IMR-90 (cell line): ENCODE measurements at regions not wholly inside any gene's neighbourhood (a gene's known extent, or its start where the extent isn't known, plus 50 kb on each side); places are given as distances from the start of the nearest gene placed in this dataset.
A peak's percentile ranks its signal among the peaks of the same experiment; 100 is the strongest.

Experiments used
- ATAC-seq: fragments of 200-7000 bp; cut with Tn5 transposase; 2 replicates; pipeline ENCODE4 v1.9.1; 2020; ENCODE audit warnings: low read depth, mild to moderate bottlenecking, moderate library complexity
- BruUV-seq: library from RNA; stranded (reverse); fragments of 400-500 nt; replicated peaks from 2 replicates; lab custom pipeline; 2021; lab: Mats Ljungman, UMichigan
- CTCF ChIA-PET: fragments of 300-600 bp; formaldehyde crosslinking; extraction: SDS; loops from one replicate; lab custom pipeline; 2021; ENCODE audit warnings: antibody characterized with exemption; lab: Yijun Ruan, JAX
- POLR2A ChIA-PET: fragments of 300-600 bp; sonication (Branson Sonifier 250); formaldehyde crosslinking; loops from one replicate; lab custom pipeline; 2022; ENCODE audit warnings: antibody characterized with exemption; ENCODE audit not compliant: unreplicated experiment; lab: Charles Lee
- DNase-seq: peaks from one replicate; pipeline ENCODE4 v3.0.0; 2013
- H2AFZ ChIP-seq: replicated peaks from 2 replicates; pipeline ENCODE3; 2013; ENCODE audit warnings: low read length, mild to moderate bottlenecking; ENCODE audit not compliant: poor library complexity
- H2AK5ac ChIP-seq: 2 replicates; pipeline ENCODE4 v1.6.1; 2013; ENCODE audit warnings: low read depth, low read length, inconsistent platforms
- H2AK9ac ChIP-seq: replicated peaks from 2 replicates; pipeline ENCODE3; 2013; ENCODE audit warnings: mild to moderate bottlenecking, low read depth, low read length, moderate library complexity; ENCODE audit not compliant: poor library complexity
- H2BK120ac ChIP-seq: 2 replicates; pipeline ENCODE4 v1.6.1; 2013; ENCODE audit warnings: low read depth, low read length, inconsistent platforms
- H2BK15ac ChIP-seq: 3 replicates; pipeline ENCODE4 v1.6.1; 2013; ENCODE audit warnings: low read depth, low read length, inconsistent platforms
- H2BK20ac ChIP-seq: 2 replicates; pipeline ENCODE4 v1.6.1; 2013; ENCODE audit warnings: low read depth, mild to moderate bottlenecking, inconsistent platforms, low read length, moderate library complexity
- H2BK5ac ChIP-seq: 2 replicates; pipeline ENCODE4 v1.6.1; 2013; ENCODE audit warnings: mild to moderate bottlenecking, low read depth, low read length, inconsistent platforms; ENCODE audit not compliant: poor library complexity, severe bottlenecking
- H3K14ac ChIP-seq: replicated peaks from 2 replicates; pipeline ENCODE4 v1.6.1; 2013; ENCODE audit warnings: low read depth, low read length, inconsistent platforms
- H3K18ac ChIP-seq: 2 replicates; pipeline ENCODE4 v1.6.1; 2013; ENCODE audit warnings: low read depth, low read length, control low read depth
- H3K23ac ChIP-seq: 2 replicates; pipeline ENCODE4 v1.6.1; 2013; ENCODE audit warnings: low read depth, low read length, inconsistent platforms
- H3K27ac ChIP-seq: 2 replicates; pipeline ENCODE4 v1.5.1; 2013; ENCODE audit warnings: mild to moderate bottlenecking, control low read depth, low read length; ENCODE audit not compliant: insufficient read depth
- H3K27me3 ChIP-seq: 2 replicates; pipeline ENCODE4 v1.6.1; 2013; ENCODE audit warnings: low read length; ENCODE audit not compliant: control insufficient read depth, insufficient read depth
- H3K36me3 ChIP-seq: 2 replicates; pipeline ENCODE4 v1.6.1; 2013; ENCODE audit warnings: low read length, mixed read lengths; ENCODE audit not compliant: control insufficient read depth, insufficient read depth
- H3K4ac ChIP-seq: 2 replicates; pipeline ENCODE4 v1.6.1; 2013; ENCODE audit warnings: low read depth, low read length, inconsistent platforms
- H3K4me1 ChIP-seq: 2 replicates; pipeline ENCODE4 v1.6.1; 2013; ENCODE audit warnings: low read length, mixed read lengths; ENCODE audit not compliant: control insufficient read depth, insufficient read depth
- H3K4me2 ChIP-seq: 2 replicates; pipeline ENCODE4 v1.6.1; 2013; ENCODE audit warnings: low read depth, mild to moderate bottlenecking, control low read depth, low read length, moderate library complexity
- H3K4me3 ChIP-seq: 2 replicates; pipeline ENCODE4 v1.5.1; 2013; ENCODE audit warnings: low read depth, mild to moderate bottlenecking, control low read depth, low read length, moderate library complexity; ENCODE audit not compliant: insufficient read depth
- H3K56ac ChIP-seq: 2 replicates; pipeline ENCODE4 v1.6.1; 2013; ENCODE audit warnings: low read length, inconsistent platforms; ENCODE audit not compliant: insufficient read depth; ENCODE audit errors: extremely low read depth
- H3K79me1 ChIP-seq, 2 experiments: 2 replicates each; pipeline ENCODE4 v1.6.1; 2013; ENCODE audit warnings: low read length in 2 of 2, inconsistent platforms in 1 of 2, low read depth in 1 of 2
- H3K9ac ChIP-seq: 2 replicates; pipeline ENCODE4 v1.6.1; 2013; ENCODE audit warnings: low read depth, low read length, control low read depth
- H3K9me1 ChIP-seq: 2 replicates; pipeline ENCODE4 v1.6.1; 2013; ENCODE audit warnings: low read length, inconsistent platforms; ENCODE audit not compliant: insufficient read depth
- H3K9me3 ChIP-seq: 2 replicates; pipeline ENCODE4 v1.6.1; 2013; ENCODE audit warnings: low read length; ENCODE audit not compliant: control insufficient read depth, insufficient read depth
- H4K20me1 ChIP-seq: 2 replicates; pipeline ENCODE4 v1.6.1; 2013; ENCODE audit warnings: low read length, inconsistent platforms; ENCODE audit not compliant: insufficient read depth
- H4K5ac ChIP-seq: 2 replicates; pipeline ENCODE4 v1.6.1; 2013; ENCODE audit warnings: mild to moderate bottlenecking, low read depth, low read length, control low read depth
- H4K8ac ChIP-seq, 2 experiments: 2 replicates each; pipeline ENCODE4 v1.6.1; 2013; ENCODE audit warnings: low read depth in 2 of 2, low read length in 2 of 2, control low read depth in 1 of 2, inconsistent platforms in 1 of 2
- H4K91ac ChIP-seq: 2 replicates; pipeline ENCODE4 v1.6.1; 2013; ENCODE audit warnings: low read depth, low read length, inconsistent platforms; ENCODE audit not compliant: insufficient read depth
- BHLHE40 ChIP-seq: fragments of 150-350 bp; IDR thresholded peaks from 2 replicates; pipeline ENCODE4 v1.6.1; 2016; ENCODE audit warnings: mild to moderate bottlenecking, low read depth, low read length
- FOS ChIP-seq: fragments of 150-350 bp; IDR thresholded peaks from 2 replicates; pipeline ENCODE4 v1.6.1; 2016; ENCODE audit warnings: low read depth, low read length
- WGBS, 2 experiments: methylation state at CpG; one replicate each; pipeline versions ENCODE4 v1.1.5 to v1.1.7; 2013; ENCODE audit warnings: missing lambda C conversion rate in 2 of 2; ENCODE audit not compliant: insufficient read length in 1 of 2; ENCODE audit errors: extremely low coverage in 2 of 2; 5-methylcytosine and 5-hydroxymethylcytosine counted together
- dilution Hi-C: fragments of 300-500 bp; cut with HindIII; formaldehyde crosslinking; loops from one replicate; pipeline ENCODE4 v1.14.3; 2018; ENCODE audit warnings: low sequenced_read_pairs; ENCODE audit not compliant: unreplicated experiment
- in situ Hi-C: fragments of 300-500 bp; cut with MboI; formaldehyde crosslinking; loops from 3 replicates; pipeline ENCODE4 v1.14.3; 2019; ENCODE audit warnings: low sequenced_read_pairs, inconsistent platforms, mixed read lengths
- intact Hi-C: fragments of 100-400 bp; cut with micrococcal nuclease; formaldehyde crosslinking; loops from 2 replicates; pipeline ENCODE4 v1.10.0; 2022

DNA sequence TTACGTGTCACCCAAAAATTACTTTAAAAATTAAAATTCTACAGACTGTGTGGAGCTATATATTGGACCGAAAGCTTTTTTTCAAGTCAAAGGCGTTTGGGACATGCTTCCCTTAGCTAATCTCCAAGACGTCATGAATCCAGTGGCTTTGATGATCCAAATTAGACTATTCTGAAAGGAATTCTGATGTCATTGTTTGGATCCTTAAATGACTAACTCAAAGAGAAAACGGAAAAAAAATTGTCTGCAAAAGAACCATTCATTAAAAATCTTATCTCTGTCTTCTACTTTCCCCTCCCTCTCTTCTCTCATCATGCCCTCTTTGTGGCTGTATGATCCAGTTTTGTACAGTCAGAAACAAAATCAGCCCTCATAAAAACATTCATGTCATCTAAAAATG, 161.8 kb downstream of the ETV1 start:
- Histone ChIP-seq H3K23ac (no peak overlapping the region), H2BK15ac (no peak overlapping the region), H3K9me3 (no peaks in the 10 kb centered on the region), H2AK5ac (no peak overlapping the region), H3K4ac (no peak overlapping the region; the same call in 1 of the 2 replicates), H3K4me1 (peaks cover 4% of the 10 kb centered on the region), H4K91ac (no peak overlapping the region), H3K4me2 (no peak overlapping the region; the same call in 1 of the 2 replicates), H4K5ac (no peak overlapping the region), H3K36me3 (no peaks in the 10 kb centered on the region), H2AFZ (no peak overlapping the region), H3K27ac (no peak overlapping the region), H4K8ac (no peak overlapping the region), H2AK9ac (no peak overlapping the region), H3K4me3 (no peak overlapping the region), H4K20me1 (no peaks in the 10 kb centered on the region), H2BK120ac (peak overlapping the region; percentile 3; the same call in 1 of the 2 replicates), H3K18ac (peak overlapping the region; percentile 69; the same call in 1 of the 2 replicates), H3K27me3 (no peaks in the 10 kb centered on the region), H3K9ac (no peak overlapping the region), H3K14ac (no peak overlapping the region), H2BK20ac (peak overlapping the region; percentile 34; the same call in 1 of the 2 replicates), H3K9me1 (peaks cover 6% of the 10 kb centered on the region; the same call in 1 of the 2 replicates), H2BK5ac (peak overlapping the region; percentile 50), H3K79me1 (no peaks in the 10 kb centered on the region), H3K56ac (no peak overlapping the region)
- DNase-seq, result peak; percentile 89
- dilution Hi-C loops, result no loop called here
- ChIA-PET POLR2A (no interaction called here), CTCF (interaction anchor here (1.4 kb wide), 1 partner anchor 34 kb away, joined by 3 read pairs; no protein-coding TSS in a partner anchor)
- peak; percentile 45; the same call in 1 of the 2 replicates for TF ChIP-seq FOS
- no peak; the same call in 1 of the 2 replicates for TF ChIP-seq BHLHE40
- intact Hi-C loops, result no loop called here
- ATAC-seq, result no peak
- BruUV-seq, result no TSS peak
- in situ Hi-C loops, result no loop called here
- WGBS, 2 experiments, result 0% methylated on average over 1 of the region's 5 CpGs; no CpG with 5 or more reads in 1 of the 2 experiments
